EH (cell line): ENCODE measurements at regions not wholly inside any gene's neighbourhood (a gene's known extent, or its start where the extent isn't known, plus 50 kb on each side); places are given as distances from the start of the nearest gene placed in this dataset.

ENCODE experiments used
- DNase-seq: peaks from one replicate; pipeline ENCODE4 v3.0.0-alpha.2; 2015; ENCODE audit warnings: low read depth

GRCh38 chr11:128089962-128090361 lies 497.4 kb downstream of the ETS1 start:
- DNase-seq: no peak

GRCh38 chr11:128086794-128087193 lies 500.6 kb downstream of the ETS1 start:
- DNase-seq: no peak

- DNase-seq: no peak
Observed at GRCh38 chr11:128085276-128085675, 502.1 kb downstream of the ETS1 start.

GRCh38 chr11:128082574-128082973 lies 504.8 kb downstream of the ETS1 start:
- DNase-seq: no peak

- no peak for DNase-seq
Observed at GRCh38 chr11:128069665-128070064, 517.7 kb downstream of the ETS1 start.

- no peak for DNase-seq
Observed at GRCh38 chr11:128067780-128068179, 519.6 kb downstream of the ETS1 start.

DNA sequence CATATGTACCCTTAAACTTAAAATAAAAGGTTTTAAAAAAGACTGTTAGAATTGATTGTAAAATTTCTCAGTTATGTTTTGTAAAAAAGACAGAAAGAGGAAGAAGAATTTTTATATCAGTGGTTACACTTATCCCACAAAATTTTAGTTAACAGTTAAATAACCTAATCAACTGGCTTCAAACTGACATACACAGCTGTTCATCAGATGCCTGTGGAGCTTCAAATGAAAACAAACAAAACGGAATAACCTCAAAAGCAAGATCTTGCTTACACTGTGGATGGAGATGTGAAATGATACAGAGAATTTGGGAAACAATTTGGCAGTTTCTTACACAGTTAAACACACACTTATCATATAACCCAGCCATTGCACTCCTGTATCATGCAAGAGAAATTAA lies 521.0 kb downstream of the ETS1 start:
- DNase-seq: no peak

- DNase-seq: peak; percentile 82
Observed at GRCh38 chr11:128061281-128061871, 526.0 kb downstream of the ETS1 start.

- peak; percentile 8 for DNase-seq
Observed at GRCh38 chr11:128058580-128059208, 528.7 kb downstream of the ETS1 start.

GRCh38 chr11:128057786-128058395 lies 529.5 kb downstream of the ETS1 start:
- DNase-seq: peak; percentile 20

DNA sequence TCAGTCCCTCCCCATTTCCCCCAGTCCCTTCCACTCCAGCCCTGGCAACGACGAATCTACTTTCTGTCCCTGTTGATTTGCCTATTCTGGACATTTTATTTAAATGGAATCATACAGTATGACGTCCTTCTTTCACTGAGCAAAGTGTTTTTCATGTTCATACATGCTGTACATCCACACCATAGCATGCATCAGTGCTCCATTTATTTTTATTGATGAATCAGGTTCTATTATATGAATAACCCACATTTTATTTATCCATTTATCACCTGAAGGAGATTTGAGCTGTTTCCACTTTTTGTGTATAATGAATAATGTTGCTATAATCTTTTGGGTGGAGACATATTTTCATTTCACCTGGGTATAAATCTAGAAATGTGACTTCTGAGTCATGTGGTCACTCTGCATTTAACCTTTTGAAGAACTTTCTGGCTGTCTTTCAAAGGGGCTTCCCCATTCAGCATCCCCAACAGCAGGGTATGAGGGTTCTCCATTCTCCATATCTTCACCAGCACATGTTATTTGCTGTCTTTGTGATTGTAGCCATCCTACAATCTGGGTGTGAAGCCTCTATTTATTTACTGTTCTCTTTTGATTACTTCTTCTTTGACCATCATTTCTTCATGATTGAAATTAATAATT lies 531.7 kb downstream of the ETS1 start:
- no peak for DNase-seq

DNA sequence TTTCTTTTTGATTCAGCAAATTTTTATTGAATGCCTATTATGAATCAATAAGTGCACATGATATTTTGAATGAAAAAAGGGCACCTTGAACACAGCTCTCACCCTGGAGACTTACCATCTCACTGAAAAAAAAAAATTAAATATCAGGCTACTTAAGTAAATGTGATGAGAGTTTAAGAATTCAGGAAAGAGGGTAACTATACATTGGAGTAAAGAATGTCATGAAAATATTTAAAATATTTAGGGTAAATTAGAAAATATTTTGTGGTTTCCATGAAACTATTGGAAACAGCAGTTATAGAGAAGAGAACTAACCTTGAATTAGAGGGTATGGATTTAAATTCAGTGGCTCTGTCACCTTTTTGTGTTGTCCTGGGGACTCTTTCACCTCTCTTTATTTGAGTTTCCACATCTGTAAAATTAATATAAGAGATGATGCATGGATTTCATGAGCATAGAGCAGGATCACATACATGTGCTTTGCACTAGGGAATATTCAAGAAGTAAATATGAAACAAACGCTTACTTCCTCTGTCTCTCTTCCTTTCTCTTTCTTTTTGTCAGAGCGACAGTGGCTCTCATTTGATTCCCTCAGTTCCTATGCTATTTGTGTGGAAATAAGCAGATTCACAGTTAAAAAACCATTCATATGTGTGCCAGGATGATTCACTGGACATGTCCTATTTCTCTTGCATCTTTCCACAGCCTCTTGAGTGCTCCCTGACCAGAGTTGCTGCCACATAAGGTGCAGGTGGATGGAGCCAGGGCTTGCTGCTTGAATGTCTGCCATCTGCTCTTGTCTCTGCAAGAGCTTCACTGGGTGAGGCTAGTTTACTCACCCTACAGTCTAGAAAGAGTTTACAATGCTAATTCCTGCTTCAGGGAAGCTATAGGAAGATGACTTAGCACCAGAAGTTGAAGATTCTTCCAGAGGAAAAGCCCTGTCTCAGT lies 533.1 kb downstream of the ETS1 start:
- peak; percentile 47 for DNase-seq

DNA sequence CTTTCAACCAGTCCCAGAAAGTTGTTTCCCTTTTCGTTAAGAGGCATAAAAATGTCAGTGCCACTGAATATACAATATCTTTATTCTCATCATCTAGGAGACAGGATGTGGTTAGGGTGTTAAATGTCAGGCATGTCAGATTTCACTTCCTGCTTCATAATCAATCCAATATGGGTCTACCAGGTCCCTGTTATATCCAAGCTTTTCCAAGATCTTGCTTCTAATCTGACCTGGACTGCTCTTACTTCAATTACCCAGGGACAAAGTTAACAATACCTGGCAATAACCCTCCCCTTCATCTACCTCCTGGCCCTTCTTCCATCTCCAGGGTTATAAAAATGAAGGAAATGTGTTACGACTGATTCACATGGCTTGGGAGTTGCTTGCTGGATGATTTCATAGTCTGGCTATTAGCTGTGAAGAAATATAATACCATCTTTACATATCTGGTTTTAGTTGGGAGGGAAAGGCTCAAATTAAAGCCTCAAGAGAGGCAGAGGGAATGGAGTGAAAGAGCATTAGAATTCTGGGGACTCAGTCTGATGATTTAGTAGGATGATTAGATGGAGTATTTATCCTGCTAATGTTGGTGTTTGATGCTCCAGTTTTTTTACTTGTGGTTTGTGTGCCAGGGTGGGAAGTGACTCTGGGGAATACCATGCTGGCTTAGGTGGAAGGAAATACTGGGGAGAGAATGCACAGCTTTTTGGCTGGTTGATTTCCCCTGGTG lies 534.3 kb downstream of the ETS1 start:
- peak; percentile 91 for DNase-seq

DNA sequence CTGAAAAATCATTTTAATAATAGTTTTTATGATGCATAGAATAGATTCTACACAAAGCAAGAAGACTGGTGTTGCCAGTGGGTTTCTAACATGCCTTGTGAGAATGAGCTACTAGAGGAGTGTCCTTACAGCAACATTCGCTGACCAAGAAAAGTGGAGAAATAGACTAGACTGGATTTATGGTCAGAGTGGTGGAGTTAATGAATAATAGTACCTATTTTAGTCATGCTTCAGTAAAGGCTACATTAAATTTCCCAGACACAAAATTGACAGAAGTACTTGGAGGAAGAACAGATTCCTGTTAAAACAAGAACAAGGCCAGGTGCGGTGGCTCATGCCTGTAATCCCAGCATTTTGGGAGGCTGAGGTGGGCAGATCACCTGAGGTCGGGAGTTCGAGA lies 539.2 kb downstream of the ETS1 start:
- DNase-seq: no peak

GRCh38 chr11:128047026-128047425 lies 540.3 kb downstream of the ETS1 start:
- DNase-seq: no peak

DNA sequence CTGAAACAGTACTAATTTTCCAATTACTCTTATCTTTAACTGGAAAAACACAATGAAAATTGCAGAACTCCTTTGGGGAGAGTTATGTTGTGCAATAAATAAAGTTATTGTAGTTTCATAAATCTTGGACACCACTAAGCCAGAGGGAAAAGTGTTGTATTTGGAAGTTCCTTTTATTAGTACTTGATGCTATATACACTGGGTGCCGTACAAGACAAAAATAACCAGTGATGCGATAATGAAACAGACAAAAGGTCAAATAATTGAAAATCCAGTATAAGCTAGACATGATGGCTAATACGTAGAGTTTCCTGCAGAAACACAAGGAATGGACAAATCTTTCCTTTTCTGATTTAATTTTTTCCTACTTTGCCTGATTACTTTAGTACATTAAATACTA lies 541.1 kb downstream of the ETS1 start:
- no peak for DNase-seq

DNA sequence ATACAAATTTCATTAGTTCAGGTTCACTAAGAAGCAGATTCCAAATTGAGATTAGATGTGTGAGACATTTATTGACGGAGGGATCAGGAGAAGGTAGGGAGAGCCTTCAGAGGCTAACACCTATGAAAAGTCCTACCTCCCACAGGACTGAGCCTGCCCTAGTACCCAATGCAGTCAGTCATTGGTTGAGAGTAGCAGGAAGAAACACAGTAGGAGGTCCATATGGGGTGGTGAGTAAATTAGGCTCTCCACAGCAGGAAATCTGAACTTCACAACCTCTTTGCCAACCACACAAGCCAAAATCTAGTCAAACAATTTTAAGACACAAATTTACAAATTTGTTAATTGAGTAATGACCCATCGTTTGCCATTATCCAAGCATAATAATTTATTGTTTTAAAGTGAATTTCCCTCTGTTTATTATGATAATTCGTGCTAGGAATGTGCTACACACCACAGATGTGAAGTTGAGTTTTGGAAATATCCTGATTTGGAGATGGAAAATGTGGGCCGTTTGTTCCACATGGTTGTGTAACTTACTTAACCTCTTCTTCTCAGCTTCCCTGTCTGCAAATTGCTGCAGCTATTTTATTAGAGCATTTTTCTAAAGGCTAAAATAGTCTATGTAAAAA lies 542.1 kb downstream of the ETS1 start:
- peak; percentile 41 for DNase-seq

DNA sequence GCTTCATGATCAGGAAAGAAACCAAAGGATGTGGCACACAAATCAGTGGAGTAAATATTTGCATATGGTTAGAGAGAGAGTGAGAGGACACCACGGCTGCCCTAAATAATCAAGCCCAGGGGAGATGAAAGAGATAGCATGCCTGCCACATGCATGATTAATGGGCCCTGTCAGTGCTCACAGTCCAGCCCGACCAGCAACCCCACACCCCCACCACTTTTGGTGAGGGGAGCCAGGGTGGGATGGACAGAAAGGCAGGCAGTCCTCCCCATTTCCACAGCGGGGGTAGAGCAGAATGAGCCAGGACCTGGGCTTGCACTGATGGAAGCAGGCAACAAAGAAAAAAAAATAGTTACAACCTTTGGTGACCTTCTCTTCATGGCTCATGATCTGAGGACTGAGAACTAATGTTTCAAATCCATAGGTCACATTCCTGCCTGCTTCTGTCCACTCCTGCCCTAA lies 545.0 kb downstream of the ETS1 start:
- DNase-seq: no peak

DNA sequence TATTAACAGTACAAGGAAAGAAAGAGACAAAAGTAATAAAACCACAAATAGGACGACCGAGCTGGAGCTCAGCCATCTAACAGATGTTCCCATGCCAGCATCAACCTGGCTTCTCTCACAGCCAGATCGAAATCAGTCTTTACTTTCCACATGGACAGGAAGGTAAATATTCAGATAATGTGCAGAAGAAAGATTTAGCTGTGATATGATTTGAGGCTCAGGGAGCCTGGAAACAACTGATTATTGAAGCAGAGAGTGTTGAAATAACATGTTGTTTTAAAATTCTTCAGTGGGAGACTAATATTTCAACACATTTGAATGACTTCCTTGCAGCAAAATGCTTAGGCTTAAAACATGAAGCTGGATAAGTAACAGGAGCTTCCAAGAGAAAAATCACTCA lies 546.8 kb downstream of the ETS1 start:
- DNase-seq: peak; percentile 18

- DNase-seq: peak; percentile 92
Observed at GRCh38 chr11:128039140-128040021, 548.0 kb downstream of the ETS1 start.
